HG02885 (cell line): ENCODE measurements at regions not wholly inside any gene's neighbourhood (a gene's known extent, or its start where the extent isn't known, plus 50 kb on each side); places are given as distances from the start of the nearest gene placed in this dataset.
"Not testable (repeated sequence)": the region's sequence is repeated elsewhere in the genome, so short reads cannot be mapped to it uniquely, and the experiment has no call there.

Experiments used
- ATAC-seq: cut with Tn5 transposase; IDR thresholded peaks from one replicate; pipeline ENCODE4 v1.9.1; 2021; ENCODE audit warnings: mild to moderate bottlenecking; ENCODE audit not compliant: unreplicated experiment, poor library complexity

GRCh38 chr5:88092958-88093605, 175.6 kb downstream of the TMEM161B start:
- no peak for ATAC-seq

- no peak for ATAC-seq
Observed at GRCh38 chr5:88092358-88092757, 176.3 kb downstream of the TMEM161B start.

GRCh38 chr5:88090506-88090905, 178.1 kb downstream of the TMEM161B start:
- ATAC-seq: no peak

GRCh38 chr5:88089719-88090390, 178.8 kb downstream of the TMEM161B start:
- no peak for ATAC-seq

- no peak for ATAC-seq
Observed at GRCh38 chr5:88085462-88085861, 183.2 kb downstream of the TMEM161B start.

- ATAC-seq: no peak
Observed at GRCh38 chr5:88081877-88082276, 186.8 kb downstream of the TMEM161B start.

GRCh38 chr5:88063813-88064212, 204.8 kb downstream of the TMEM161B start:
- ATAC-seq: no peak

GRCh38 chr5:88060194-88060593, 208.5 kb downstream of the TMEM161B start:
- ATAC-seq: no peak

- no peak for ATAC-seq
Observed at GRCh38 chr5:88058625-88059024, 210.0 kb downstream of the TMEM161B start.

- ATAC-seq: not testable (repeated sequence)
Observed at GRCh38 chr5:88052468-88052867, 216.2 kb downstream of the TMEM161B start.

- no peak for ATAC-seq
Observed at GRCh38 chr5:88051148-88051547, 217.5 kb downstream of the TMEM161B start.

GRCh38 chr5:88049737-88050136, 218.9 kb downstream of the TMEM161B start:
- ATAC-seq: no peak

GRCh38 chr5:88049156-88049555, 219.5 kb downstream of the TMEM161B start:
- ATAC-seq: no peak

GRCh38 chr5:88045931-88046461, 222.6 kb downstream of the TMEM161B start:
- ATAC-seq: no peak

- ATAC-seq: no peak
Observed at GRCh38 chr5:88045165-88045564, 223.5 kb downstream of the TMEM161B start.

GRCh38 chr5:88034520-88034919, 234.1 kb downstream of the TMEM161B start:
- ATAC-seq: no peak

- no peak for ATAC-seq
Observed at GRCh38 chr5:88033191-88033590, 235.5 kb downstream of the TMEM161B start.

GRCh38 chr5:88029011-88029410, 239.6 kb downstream of the TMEM161B start:
- ATAC-seq: no peak

- no peak for ATAC-seq
Observed at GRCh38 chr5:88021141-88021540, 247.5 kb downstream of the TMEM161B start.

- not testable (repeated sequence) for ATAC-seq
Observed at GRCh38 chr5:88014984-88015383, 253.7 kb downstream of the TMEM161B start.

- no peak for ATAC-seq
Observed at GRCh38 chr5:88000877-88001276, 267.8 kb downstream of the TMEM161B start.

GRCh38 chr5:87997662-87998061, 271.0 kb downstream of the TMEM161B start:
- no peak for ATAC-seq
